ENCODE measurements at regions not wholly inside any gene's neighbourhood (a gene's known extent, or its start where the extent isn't known, plus 50 kb on each side); places are given as distances from the start of the nearest gene placed in this dataset.
"Not testable (repeated sequence)": the region's sequence is repeated elsewhere in the genome, so short reads cannot be mapped to it uniquely, and the experiment has no call there.

DNA sequence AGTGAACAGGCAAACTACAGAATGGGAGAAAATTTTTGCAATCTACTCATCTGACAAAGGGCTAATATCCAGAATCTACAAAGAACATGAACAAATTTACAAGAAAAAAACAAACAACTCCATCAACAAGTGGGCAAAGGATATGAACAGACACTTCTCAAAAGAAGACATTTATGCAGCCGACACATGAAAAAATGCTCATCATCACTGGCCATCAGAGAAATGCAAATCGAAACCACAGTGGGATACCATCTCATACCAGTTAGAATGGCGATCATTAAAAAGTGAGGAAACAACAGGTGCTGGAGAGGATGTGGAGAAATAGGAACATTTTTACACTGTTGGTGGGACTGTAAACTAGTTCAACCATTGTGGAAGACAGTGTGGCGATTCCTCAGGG is 167.8 kb upstream of the PWP1 start:
- not testable (repeated sequence) for DNase-seq (ENCODE audit: low read depth in 1 of 2, low spot score in 1 of 2)

- no peak for DNase-seq (ENCODE audit: low read depth in 1 of 2, low spot score in 1 of 2)
Observed at GRCh38 chr12:107518868-107519267, 166.7 kb upstream of the PWP1 start.

GRCh38 chr12:107519906-107520859 is 165.4 kb upstream of the PWP1 start:
- DNase-seq (ENCODE audit: low read depth in 1 of 2, low spot score in 1 of 2): no peak

DNA sequence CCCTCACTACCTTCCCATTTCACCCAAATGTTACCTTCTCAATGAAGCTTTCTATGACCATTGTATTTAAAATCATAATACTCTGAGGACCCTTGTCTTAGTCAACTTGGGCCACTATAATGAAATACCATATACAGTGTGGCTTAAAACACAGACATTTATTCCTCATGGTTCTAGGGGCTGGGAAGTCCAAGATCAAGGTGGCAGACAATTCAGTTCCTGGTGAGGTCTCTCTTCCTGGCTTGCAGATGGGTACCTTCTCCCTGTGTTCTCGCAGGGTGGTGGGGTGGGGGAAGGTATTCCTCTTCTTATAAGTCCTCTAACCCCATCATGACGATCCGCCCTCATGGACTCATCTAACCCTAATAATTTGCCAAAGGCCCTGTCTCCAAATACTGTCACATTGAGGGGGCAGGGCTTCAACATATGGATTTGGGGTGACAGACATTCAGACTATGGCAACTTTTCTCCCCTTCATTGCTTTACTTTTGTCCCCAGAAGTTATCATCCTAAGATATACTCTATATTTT is 163.7 kb upstream of the PWP1 start:
- DNase-seq (ENCODE audit: low read depth in 1 of 2, low spot score in 1 of 2): no peak

DNA sequence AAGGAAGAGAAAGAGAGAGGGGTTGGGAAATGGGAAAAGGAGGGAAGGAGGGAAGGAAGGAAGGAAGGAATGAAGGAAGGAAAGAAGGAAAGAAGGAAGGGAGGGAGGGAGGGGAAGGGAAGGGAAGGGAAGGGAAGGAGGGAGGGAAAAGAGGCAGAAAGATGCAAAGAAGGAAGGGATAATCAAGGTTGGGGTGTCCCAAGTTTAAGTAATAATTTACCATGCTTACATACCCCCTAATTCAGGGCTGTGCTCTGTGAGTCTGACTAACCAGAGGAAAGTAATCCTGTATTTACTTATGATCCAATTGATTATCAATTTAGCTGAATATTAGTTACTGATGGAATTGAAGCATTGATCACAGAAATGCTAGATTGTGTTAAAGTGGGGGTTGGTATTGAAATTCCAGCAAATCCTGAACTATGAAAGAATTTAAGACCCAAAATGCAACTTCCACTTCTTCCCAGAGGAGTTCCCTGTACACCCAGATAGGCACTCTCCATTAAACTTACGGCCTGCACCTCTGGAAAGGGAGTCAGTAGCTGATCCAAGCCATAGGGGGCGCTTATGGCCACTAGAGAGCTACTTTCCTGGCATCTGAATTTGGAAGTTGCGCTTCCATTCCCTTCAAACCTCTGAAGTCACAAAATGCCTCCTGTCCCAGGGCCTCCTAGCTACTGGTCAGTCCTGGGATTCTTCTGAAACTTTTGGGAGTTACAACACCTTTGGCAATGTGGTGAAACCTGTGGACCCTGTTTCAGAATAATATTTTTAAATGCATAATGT is 162.7 kb upstream of the PWP1 start:
- no peak for DNase-seq (ENCODE audit: low read depth in 1 of 2, low spot score in 1 of 2)

DNA sequence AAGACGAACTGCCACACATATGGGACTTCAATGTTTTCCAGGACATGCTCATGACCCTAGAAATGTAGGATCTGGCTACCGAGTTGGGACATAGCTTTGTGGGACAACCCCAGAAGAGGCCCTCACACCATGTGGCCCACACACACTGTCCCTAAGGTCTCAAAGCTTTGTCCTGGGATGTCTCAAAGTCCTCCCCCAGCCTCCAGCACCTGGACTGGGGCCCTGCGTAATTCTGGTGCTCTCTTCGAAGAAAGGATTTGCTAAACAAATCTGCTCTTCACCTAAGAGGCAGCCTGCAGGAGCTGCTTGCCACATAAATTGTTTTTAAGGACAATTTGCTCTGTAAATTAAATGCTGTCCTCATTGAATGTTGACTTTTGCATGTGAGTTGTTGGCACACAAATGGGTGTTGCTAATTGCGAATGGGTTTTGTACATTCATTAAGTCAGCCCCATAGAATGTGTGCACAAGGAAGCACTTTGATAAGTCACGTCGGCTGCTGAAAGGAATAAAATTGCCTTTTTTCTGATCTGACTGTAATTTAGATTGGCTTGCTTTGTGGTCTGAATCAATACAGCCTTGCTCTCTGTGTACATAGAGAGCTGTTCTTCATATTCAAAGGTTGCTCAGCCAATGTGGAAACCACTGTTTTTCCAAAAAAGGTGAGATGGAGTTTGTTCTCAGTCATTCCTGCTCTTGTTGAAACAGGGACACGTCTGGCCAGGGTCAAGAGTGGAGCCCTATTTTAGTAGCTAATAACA is 161.6 kb upstream of the PWP1 start:
- DNase-seq (ENCODE audit: low read depth in 1 of 2, low spot score in 1 of 2): no peak

DNA sequence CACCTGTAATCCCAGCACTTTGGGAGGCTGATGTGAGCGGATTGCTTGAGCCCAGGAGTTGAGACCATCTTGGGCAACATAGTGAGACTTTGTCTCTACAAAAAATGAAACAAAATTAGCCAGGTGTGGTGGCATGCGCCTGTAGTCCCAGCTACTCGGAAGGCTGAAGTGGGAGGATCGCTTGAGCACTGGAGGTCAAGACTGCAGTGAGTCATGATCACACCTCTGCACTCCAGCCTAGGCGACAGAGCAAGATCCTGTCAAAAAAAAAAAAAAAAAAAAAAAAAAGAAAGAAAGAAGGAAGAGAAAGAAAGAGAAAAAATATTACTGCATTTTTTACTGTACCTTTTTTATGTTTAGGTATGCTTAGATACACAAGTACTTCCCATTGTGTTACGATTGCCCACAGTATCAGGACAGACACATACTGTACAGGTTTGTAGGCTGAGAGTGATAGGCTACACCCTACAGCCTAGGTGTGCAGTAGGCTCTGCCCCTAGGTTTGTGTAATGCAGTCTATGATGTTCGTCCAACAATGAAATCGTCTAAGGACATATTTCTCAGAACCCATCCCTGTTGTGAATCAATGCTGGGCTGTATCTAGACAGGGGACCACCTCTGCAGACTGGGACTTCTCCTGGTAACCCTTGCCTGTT is 160.4 kb upstream of the PWP1 start:
- DNase-seq (ENCODE audit: low read depth in 1 of 2, low spot score in 1 of 2): no peak

DNA sequence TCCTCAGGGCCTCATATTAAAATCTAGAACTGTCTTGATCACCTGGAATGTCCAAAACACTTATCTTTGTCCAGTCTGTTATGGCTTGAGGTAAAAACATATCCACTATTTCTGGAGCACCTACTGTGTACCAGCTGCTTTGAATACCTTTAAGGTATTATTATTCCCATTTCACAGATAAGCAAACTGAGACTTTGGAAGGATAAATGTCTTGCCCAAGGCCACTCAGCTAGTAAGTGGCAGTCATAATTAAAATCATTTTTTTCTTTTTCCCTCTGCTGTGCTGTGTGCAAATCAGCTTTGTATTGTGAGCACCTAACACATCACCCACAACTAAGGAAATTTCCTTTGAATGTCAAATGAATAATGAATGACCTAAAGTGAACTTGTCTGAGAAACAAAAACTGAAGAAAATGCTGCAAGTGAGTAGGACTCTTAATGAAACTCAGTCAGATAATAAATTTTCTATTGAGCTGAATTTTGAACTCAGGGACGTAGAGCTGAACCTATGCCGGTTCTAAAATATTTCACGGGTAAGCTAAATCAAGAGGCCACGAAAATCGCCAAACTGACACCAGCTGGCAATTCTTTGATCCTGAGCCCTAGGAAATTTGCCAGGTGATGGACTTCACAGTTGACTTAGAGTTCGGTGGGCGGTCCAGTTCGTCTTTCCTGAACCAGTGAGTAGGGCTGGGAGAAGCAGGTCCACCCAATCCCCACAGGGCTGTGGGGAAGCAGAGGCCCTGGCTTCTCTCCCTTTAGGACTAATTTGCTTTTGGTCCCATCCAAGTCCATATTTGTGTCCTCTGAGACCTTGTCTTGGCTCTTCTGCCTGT is 159.7 kb upstream of the PWP1 start:
- no peak for DNase-seq (ENCODE audit: low read depth in 1 of 2, low spot score in 1 of 2)

- no peak for DNase-seq (ENCODE audit: low read depth in 1 of 2, low spot score in 1 of 2)
Observed at GRCh38 chr12:107526555-107527180, 158.9 kb upstream of the PWP1 start.

- DNase-seq (ENCODE audit: low read depth in 1 of 2, low spot score in 1 of 2): no peak
Observed at GRCh38 chr12:107528731-107529365, 156.8 kb upstream of the PWP1 start.

DNA sequence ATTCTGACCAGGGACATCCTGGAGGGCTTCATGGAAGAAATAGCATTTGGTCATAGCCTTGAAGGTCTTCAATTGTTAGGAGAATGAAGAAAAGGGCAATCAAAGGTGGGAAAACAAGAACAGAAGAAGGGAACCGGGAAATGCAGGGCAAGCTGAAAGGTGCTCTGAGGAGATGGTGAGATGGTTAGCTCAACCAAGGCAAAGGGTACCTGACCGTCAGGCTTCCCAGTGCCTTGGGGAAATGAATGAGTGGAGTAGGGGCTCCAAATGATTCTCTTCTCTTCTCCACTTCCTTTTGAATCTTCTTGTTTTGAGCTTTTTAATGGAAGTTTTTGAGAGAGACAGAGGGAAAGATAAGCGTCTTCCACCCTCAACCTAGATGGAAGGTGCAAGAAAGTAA is 155.6 kb upstream of the PWP1 start:
- DNase-seq (ENCODE audit: low read depth in 1 of 2, low spot score in 1 of 2): no peak

DNA sequence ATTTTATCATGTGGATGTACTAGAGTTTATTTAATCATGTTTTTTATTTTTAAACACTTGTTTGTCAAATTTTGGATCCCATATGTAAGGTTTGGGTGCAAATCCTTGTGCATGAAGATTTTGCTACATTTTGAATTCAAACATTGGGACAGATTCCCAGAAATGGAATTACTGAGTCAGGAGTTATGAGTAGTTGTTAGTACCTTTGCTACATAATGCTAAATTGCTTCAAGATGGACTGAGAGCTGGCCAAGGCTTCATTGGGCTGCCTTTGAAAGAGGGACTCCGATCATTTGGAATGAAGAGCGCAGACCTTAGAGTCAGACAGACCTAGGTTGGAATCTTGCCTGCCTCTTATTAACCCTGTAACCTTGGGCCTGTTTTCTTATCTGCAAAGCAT is 154.9 kb upstream of the PWP1 start:
- DNase-seq (ENCODE audit: low read depth in 1 of 2, low spot score in 1 of 2): no peak

DNA sequence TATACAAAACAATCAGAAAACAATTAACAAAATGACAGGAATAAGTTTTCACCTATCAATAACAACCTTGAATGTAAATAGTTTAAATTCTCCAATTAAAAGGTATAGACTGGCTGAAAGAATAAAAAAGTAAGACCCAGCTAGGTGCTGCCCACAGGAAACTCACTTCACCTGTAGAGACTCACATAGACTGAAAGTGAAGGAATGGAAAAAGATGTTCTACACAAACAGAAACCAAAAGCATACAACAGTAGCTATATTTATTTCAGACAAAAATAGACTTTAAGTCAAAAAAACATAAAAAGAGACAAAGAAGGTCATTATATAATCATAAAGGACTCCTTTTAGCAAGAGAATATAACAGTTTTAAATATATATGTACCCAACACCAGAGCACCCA is 152.4 kb upstream of the PWP1 start:
- DNase-seq (ENCODE audit: low read depth in 1 of 2, low spot score in 1 of 2): no peak

DNA sequence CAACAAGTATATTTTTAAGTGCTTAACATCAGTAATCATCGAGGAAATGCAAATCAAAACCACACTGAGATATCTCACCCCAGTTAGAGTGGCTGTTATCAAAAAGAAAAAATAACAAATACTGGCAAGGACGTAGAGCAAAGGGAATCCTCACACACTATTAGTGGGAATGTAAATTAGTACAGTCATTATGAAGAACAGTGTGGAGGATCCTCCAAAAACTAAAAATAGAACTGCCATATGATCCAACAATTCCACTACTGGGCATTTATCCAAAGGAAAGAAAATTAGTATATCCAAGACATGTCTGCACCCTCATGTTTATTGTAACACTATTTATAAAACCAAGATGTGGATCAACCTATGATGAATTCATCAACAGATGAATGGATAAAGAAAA is 149.0 kb upstream of the PWP1 start:
- no peak for DNase-seq (ENCODE audit: low read depth in 1 of 2, low spot score in 1 of 2)

DNA sequence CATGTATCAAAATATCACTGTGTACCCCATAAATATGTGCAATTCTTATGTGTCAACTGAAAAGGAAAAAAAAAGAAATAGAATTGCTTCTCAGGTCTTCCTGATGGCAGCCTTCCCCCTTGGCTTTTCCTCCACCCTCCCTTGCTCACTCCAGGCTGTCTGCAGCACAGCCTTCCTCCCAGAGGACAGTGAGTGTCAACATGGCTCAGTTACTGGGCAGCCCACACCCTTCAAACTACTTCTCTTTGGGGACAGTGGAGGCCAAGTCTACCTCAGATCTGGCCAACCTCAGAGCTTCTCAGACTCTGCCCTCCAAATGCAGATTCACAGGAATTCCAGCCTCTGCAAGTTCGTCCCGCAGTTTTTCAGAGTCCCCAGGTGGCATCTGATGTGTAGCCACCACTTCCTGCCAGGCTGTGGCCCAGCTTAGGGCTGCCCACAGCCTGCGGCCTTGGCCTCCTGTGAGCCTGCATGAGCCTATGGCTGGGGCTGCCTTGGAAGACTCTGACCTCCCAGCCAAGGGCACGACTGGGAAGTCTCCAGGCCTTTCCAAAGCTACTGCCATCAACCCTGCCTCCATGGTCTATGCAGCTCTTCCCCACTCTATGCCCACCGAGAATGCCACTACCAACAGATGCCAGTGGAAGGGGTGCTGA is 148.0 kb upstream of the PWP1 start:
- DNase-seq (ENCODE audit: low read depth in 1 of 2, low spot score in 1 of 2): no peak

DNA sequence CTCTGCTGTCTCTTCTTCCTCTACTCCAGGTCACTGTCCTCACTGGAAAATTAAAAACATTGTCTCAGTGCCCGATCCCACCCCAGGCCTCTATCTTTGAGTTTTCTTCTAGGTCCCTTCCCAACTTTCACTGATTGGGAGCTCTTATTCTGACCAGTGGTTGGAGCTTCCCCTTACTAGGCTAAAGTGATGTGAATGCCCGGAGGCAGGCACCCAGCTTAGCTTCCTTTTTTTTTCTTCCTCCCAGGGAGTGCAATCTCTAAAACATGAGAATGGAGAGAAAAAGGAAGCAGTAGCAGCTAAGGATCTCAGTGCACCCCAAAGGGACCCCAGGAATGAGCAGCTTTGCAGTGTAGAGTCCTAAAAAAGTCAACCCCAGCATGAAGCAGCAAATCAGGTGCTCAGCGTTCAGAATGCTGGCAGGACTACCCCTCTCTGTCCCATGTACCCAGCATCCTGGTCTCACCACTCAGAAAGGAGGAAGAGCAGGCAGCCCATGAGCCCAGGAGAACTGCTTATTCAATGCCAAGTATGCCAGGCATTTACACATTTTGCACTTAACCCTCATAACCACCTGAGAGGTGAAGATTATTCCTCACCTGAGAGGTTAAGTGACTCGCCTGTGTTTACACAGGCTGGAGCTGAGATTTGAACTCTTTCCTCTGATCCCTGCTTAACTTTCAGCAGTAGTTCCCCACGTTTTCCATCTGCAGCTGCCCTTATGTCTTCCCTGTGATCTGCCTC is 146.2 kb upstream of the PWP1 start:
- no peak for DNase-seq (ENCODE audit: low read depth in 1 of 2, low spot score in 1 of 2)

DNA sequence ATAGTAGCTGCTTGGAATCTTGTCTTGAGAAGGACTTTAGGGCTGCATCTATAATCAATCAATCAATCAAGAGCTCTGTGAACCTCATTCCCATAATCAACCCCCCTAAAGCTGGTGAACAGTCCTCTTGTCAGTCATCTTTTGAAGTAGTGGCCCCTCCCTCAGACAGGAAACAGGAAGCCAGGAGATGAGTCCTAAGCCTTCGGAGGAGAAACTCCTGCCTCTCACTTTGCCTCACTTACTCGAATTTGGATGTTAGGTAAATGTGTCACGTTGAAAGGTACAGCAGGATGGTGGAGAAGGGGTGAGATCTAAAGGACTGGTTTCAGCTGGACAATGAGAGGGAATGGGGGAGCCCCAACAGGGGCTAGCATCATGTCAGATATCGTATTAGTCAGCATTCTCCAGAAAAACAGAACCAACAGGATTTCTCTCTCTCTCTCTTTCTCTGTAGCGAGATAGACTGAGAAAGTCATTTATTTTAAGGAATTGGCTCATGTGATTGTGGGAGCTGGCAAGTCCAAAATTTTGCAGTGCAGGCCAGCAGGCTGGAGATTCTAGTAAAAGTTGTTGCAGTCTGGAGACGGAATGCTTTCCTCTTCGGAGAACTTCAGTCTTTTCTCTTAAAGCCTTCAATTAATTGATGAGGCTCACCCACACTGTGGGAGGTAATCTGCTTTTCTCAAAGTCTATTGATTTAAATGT is 144.4 kb upstream of the PWP1 start:
- DNase-seq (ENCODE audit: low read depth in 1 of 2, low spot score in 1 of 2): no peak

Data from activated CD4-positive, alpha-beta T cell treated with anti-CD3 and anti-CD28 coated beads, Interleukin-2, amount 50 U/mL, for 24 hours (primary cell).